ENCODE measurements at regions not wholly inside any gene's neighbourhood (a gene's known extent, or its start where the extent isn't known, plus 50 kb on each side); places are given as distances from the start of the nearest gene placed in this dataset.

DNA sequence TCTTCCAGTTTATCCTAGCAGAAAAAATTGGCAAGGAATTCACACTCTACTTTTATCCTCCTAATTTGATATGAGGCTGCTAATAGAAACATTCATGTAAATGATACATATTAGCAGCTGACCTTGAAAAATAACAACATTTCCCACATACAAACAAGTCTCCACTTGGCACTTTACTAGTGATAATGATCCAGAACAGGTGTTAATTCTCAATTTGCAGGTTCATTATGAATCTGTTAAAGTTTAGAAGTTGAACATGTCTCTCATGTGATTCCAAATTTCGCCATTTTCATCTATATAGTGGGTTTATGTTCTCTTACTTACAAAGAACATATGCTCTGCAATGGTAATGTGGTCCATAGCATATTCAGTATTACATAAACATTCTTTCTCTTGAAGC, 1396.8 kb upstream of the LRRTM3 start:
- Histone ChIP-seq H3K36me3 (ENCODE audit: control insufficient read depth, insufficient read depth, low read length) (no peaks in the 10 kb centered on the region), H3K9me3 (ENCODE audit: control insufficient read depth in 2 of 2, low read length in 2 of 2) (no peaks in the 10 kb centered on the region), H3K27me3 (ENCODE audit: control insufficient read depth, insufficient read depth, low read length) (no peaks in the 10 kb centered on the region), H3K4me3 (ENCODE audit: low read depth, low read length) (no peak overlapping the region), H3K27ac (ENCODE audit: insufficient read depth, low read length, poor library complexity, severe bottlenecking) (no peak overlapping the region), H3K4me1 (ENCODE audit: control insufficient read depth, insufficient read depth, low read length, poor library complexity, severe bottlenecking) (no peaks in the 10 kb centered on the region)
- no peak overlapping the region for H3K27ac Mint-ChIP-seq
- no peaks in the 10 kb centered on the region for H3K27me3 Mint-ChIP-seq
- H3K4me1 Mint-ChIP-seq: no peaks in the 10 kb centered on the region
- no peak overlapping the region for H3K4me3 Mint-ChIP-seq
- DNase-seq (no peak), ATAC-seq (ENCODE audit: low read depth in 2 of 2) (no peak)
- peaks cover 0 to 13% (median 3%) of the 10 kb centered on the region in 7 donors for H3K9me3 Mint-ChIP-seq
- no peaks in the 10 kb centered on the region for H3K36me3 Mint-ChIP-seq

DNA sequence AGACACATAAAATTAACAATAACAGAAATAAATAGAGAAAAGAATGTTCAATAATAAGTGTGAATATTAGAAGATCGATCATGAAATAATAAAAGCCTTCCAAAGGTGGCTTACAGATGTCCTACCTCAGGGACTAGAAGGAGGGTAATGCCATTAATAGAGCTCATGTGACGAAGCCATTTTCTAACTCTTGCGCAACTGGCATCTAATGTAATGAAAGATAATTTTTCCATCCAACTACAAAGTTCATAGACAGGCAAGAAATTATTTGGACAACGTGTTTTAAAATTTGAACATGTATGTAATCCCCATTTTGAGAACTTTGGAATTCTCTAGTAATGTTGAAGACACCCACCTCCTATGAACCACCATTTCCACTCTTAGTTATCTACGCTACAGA, 1394.3 kb upstream of the LRRTM3 start:
- Mint-ChIP-seq H3K36me3 (no peaks in the 10 kb centered on the region), H3K4me3 (no peak overlapping the region), H3K9me3 (peaks cover 0 to 5% (median 3%) of the 10 kb centered on the region in 7 donors), H3K4me1 (no peaks in the 10 kb centered on the region), H3K27ac (no peak overlapping the region), H3K27me3 (no peaks in the 10 kb centered on the region)
- Histone ChIP-seq H3K4me1 (ENCODE audit: control insufficient read depth, insufficient read depth, low read length, poor library complexity, severe bottlenecking) (no peaks in the 10 kb centered on the region), H3K36me3 (ENCODE audit: control insufficient read depth, insufficient read depth, low read length) (no peaks in the 10 kb centered on the region), H3K9me3 (ENCODE audit: control insufficient read depth in 2 of 2, low read length in 2 of 2) (no peaks in the 10 kb centered on the region), H3K4me3 (ENCODE audit: low read depth, low read length) (no peak overlapping the region), H3K27me3 (ENCODE audit: control insufficient read depth, insufficient read depth, low read length) (no peaks in the 10 kb centered on the region), H3K27ac (ENCODE audit: insufficient read depth, low read length, poor library complexity, severe bottlenecking) (no peak overlapping the region)
- DNase-seq: no peak
- no peak for ATAC-seq (ENCODE audit: low read depth in 2 of 2)

DNA sequence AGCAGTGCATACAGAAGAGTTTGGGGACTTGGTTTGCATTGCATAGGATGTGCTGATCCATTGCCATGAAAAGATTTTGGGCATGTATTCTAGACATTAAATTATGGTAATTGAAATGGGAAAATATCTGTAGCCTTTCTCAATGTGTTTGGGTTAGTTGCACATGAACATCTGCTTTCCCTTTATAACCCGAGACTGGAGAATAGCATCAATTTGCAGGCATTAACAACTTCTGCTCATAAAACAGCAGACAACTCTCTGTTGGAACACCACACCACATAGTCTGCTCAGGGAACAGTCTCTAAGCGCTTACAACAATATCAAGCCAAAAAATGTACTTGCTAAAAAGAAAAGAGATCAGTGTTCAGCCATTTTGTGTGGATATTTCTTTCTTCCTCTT, 1391.1 kb upstream of the LRRTM3 start:
- Mint-ChIP-seq H3K4me3 (no peak overlapping the region), H3K4me1 (no peaks in the 10 kb centered on the region), H3K36me3 (no peaks in the 10 kb centered on the region), H3K9me3 (peaks cover 0 to 10% (median 2%) of the 10 kb centered on the region in 7 donors), H3K27me3 (no peaks in the 10 kb centered on the region), H3K27ac (no peak overlapping the region)
- no peak overlapping the region for H3K27ac ChIP-seq (ENCODE audit: insufficient read depth, low read length, poor library complexity, severe bottlenecking)
- H3K4me3 ChIP-seq (ENCODE audit: low read depth, low read length): no peak overlapping the region
- no peaks in the 10 kb centered on the region for H3K36me3 ChIP-seq (ENCODE audit: control insufficient read depth, insufficient read depth, low read length)
- no peak for ATAC-seq (ENCODE audit: low read depth in 2 of 2)
- no peaks in the 10 kb centered on the region for H3K9me3 ChIP-seq (ENCODE audit: control insufficient read depth in 2 of 2, low read length in 2 of 2)
- no peak for DNase-seq
- H3K27me3 ChIP-seq (ENCODE audit: control insufficient read depth, insufficient read depth, low read length): no peaks in the 10 kb centered on the region
- no peaks in the 10 kb centered on the region for H3K4me1 ChIP-seq (ENCODE audit: control insufficient read depth, insufficient read depth, low read length, poor library complexity, severe bottlenecking)

DNA sequence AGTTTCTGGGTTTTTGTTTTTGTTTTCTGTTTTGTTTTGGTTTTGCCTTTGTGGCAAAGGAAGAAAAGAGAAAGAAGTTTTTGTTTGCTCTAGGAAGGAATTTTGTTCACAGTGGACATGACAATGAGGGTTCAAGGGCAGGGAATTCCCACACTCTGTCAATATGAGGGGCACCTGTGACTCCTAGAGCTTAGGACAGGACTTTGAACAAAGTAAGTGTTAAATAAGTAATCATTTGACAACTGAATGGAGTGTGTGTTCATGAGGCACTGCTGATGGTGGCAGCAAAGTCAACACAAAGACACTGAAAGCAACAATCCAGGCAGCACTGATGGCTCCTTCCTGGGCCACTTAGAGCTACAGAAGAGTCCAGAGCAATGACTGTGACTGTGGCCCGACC, 1381.1 kb upstream of the LRRTM3 start:
- no peak overlapping the region for H3K27ac Mint-ChIP-seq
- H3K27me3 Mint-ChIP-seq: no peaks in the 10 kb centered on the region
- ATAC-seq (ENCODE audit: low read depth in 2 of 2): no peak
- H3K4me1 Mint-ChIP-seq: no peaks in the 10 kb centered on the region
- Histone ChIP-seq H3K27ac (ENCODE audit: insufficient read depth, low read length, poor library complexity, severe bottlenecking) (no peak overlapping the region), H3K9me3 (ENCODE audit: control insufficient read depth in 2 of 2, low read length in 2 of 2) (no peaks in the 10 kb centered on the region), H3K27me3 (ENCODE audit: control insufficient read depth, insufficient read depth, low read length) (no peaks in the 10 kb centered on the region), H3K4me3 (ENCODE audit: low read depth, low read length) (no peak overlapping the region), H3K4me1 (ENCODE audit: control insufficient read depth, insufficient read depth, low read length, poor library complexity, severe bottlenecking) (no peaks in the 10 kb centered on the region), H3K36me3 (ENCODE audit: control insufficient read depth, insufficient read depth, low read length) (no peaks in the 10 kb centered on the region)
- H3K36me3 Mint-ChIP-seq: no peaks in the 10 kb centered on the region
- no peak overlapping the region for H3K4me3 Mint-ChIP-seq
- no peak for DNase-seq
- H3K9me3 Mint-ChIP-seq: peaks cover 0 to 21% (median 4%) of the 10 kb centered on the region in 7 donors

DNA sequence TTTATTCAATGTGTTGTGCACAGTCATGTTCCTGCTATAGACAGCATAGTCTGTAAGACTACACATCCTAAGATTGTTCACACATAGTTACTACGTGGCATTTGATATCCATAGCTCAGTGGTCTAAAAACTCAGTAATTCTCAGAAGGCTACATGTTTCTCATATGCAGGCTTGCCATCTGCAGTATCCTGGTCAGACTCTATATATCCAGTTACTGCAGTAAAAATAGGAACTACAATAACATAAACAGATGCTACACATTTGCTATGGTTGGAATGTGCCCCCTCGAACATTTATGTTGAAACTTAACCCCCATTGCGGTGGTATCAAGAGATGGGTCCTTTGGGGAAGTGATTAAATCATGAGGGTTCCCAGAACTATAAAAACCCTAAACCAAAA, 1377.8 kb upstream of the LRRTM3 start:
- no peaks in the 10 kb centered on the region for H3K4me1 Mint-ChIP-seq
- H3K27me3 Mint-ChIP-seq: no peaks in the 10 kb centered on the region
- no peaks in the 10 kb centered on the region for H3K27me3 ChIP-seq (ENCODE audit: control insufficient read depth, insufficient read depth, low read length)
- H3K27ac Mint-ChIP-seq: no peak overlapping the region
- peaks cover 0 to 9% (median 2%) of the 10 kb centered on the region in 7 donors for H3K9me3 Mint-ChIP-seq
- H3K9me3 ChIP-seq (ENCODE audit: control insufficient read depth in 2 of 2, low read length in 2 of 2): no peaks in the 10 kb centered on the region
- no peak overlapping the region for H3K27ac ChIP-seq (ENCODE audit: insufficient read depth, low read length, poor library complexity, severe bottlenecking)
- H3K36me3 ChIP-seq (ENCODE audit: control insufficient read depth, insufficient read depth, low read length): no peaks in the 10 kb centered on the region
- ATAC-seq (ENCODE audit: low read depth in 2 of 2) (no peak), DNase-seq (no peak)
- no peak overlapping the region for H3K4me3 ChIP-seq (ENCODE audit: low read depth, low read length)
- no peak overlapping the region for H3K4me3 Mint-ChIP-seq
- no peaks in the 10 kb centered on the region for H3K36me3 Mint-ChIP-seq
- no peaks in the 10 kb centered on the region for H3K4me1 ChIP-seq (ENCODE audit: control insufficient read depth, insufficient read depth, low read length, poor library complexity, severe bottlenecking)

DNA sequence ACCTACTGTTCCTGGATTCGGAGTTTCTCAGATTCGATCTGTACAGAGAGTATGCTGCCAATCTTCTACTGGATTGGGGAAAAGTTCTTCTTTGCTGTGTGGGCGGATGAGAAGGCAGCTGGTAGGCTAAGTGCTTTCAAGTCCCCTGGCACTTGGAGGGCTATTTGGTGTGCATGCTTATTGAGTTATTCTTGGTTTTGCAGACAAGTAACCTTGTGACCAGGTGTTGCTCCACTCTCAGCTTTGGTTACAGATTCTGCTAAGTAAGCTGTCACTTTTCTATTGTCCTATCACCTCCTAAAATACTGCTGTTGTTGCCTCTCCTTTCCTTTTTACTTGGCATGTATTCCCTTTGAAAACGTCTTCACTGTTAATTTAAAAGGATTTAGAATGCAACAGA, 1375.1 kb upstream of the LRRTM3 start:
- Mint-ChIP-seq H3K27ac (no peak overlapping the region), H3K4me1 (no peaks in the 10 kb centered on the region), H3K27me3 (no peaks in the 10 kb centered on the region), H3K36me3 (no peaks in the 10 kb centered on the region), H3K4me3 (no peak overlapping the region), H3K9me3 (peaks cover 0 to 3% (median 0%) of the 10 kb centered on the region in 7 donors)
- Histone ChIP-seq H3K4me1 (ENCODE audit: control insufficient read depth, insufficient read depth, low read length, poor library complexity, severe bottlenecking) (no peaks in the 10 kb centered on the region), H3K36me3 (ENCODE audit: control insufficient read depth, insufficient read depth, low read length) (no peaks in the 10 kb centered on the region), H3K27ac (ENCODE audit: insufficient read depth, low read length, poor library complexity, severe bottlenecking) (no peak overlapping the region), H3K27me3 (ENCODE audit: control insufficient read depth, insufficient read depth, low read length) (no peaks in the 10 kb centered on the region), H3K4me3 (ENCODE audit: low read depth, low read length) (no peak overlapping the region), H3K9me3 (ENCODE audit: control insufficient read depth in 2 of 2, low read length in 2 of 2) (no peaks in the 10 kb centered on the region)
- ATAC-seq (ENCODE audit: low read depth in 2 of 2) (no peak), DNase-seq (no peak)

- Mint-ChIP-seq H3K4me1 (no peaks in the 10 kb centered on the region), H3K27me3 (no peaks in the 10 kb centered on the region)
These were observed 1370.6 kb upstream of the LRRTM3 start for GRCh38 chr10:65555192-65555591.

GRCh38 chr10:65556006-65556405, 1369.8 kb upstream of the LRRTM3 start:
- no peak for ATAC-seq (ENCODE audit: low read depth in 2 of 2)
- no peaks in the 10 kb centered on the region for H3K4me1 ChIP-seq (ENCODE audit: control insufficient read depth, insufficient read depth, low read length, poor library complexity, severe bottlenecking)
- H3K9me3 Mint-ChIP-seq: peaks cover 0 to 10% (median 3%) of the 10 kb centered on the region in 7 donors
- no peaks in the 10 kb centered on the region for H3K9me3 ChIP-seq (ENCODE audit: control insufficient read depth in 2 of 2, low read length in 2 of 2)
- H3K4me3 Mint-ChIP-seq: no peak overlapping the region
- no peak for DNase-seq
- no peaks in the 10 kb centered on the region for H3K27me3 ChIP-seq (ENCODE audit: control insufficient read depth, insufficient read depth, low read length)
- no peaks in the 10 kb centered on the region for H3K36me3 ChIP-seq (ENCODE audit: control insufficient read depth, insufficient read depth, low read length)
- H3K4me1 Mint-ChIP-seq: no peaks in the 10 kb centered on the region
- no peaks in the 10 kb centered on the region for H3K27me3 Mint-ChIP-seq
- no peaks in the 10 kb centered on the region for H3K36me3 Mint-ChIP-seq
- H3K27ac Mint-ChIP-seq: peak overlapping the region in 1 of 3 donors; percentile 5
- H3K27ac ChIP-seq (ENCODE audit: insufficient read depth, low read length, poor library complexity, severe bottlenecking): no peak overlapping the region
- H3K4me3 ChIP-seq (ENCODE audit: low read depth, low read length): no peak overlapping the region

More at GRCh38 chr10:65555192-65555591, 1370.6 kb upstream of the LRRTM3 start:
- Histone ChIP-seq H3K27me3 (ENCODE audit: control insufficient read depth, insufficient read depth, low read length) (no peaks in the 10 kb centered on the region), H3K27ac (ENCODE audit: insufficient read depth, low read length, poor library complexity, severe bottlenecking) (no peak overlapping the region), H3K4me1 (ENCODE audit: control insufficient read depth, insufficient read depth, low read length, poor library complexity, severe bottlenecking) (no peaks in the 10 kb centered on the region), H3K36me3 (ENCODE audit: control insufficient read depth, insufficient read depth, low read length) (no peaks in the 10 kb centered on the region), H3K4me3 (ENCODE audit: low read depth, low read length) (no peak overlapping the region), H3K9me3 (ENCODE audit: control insufficient read depth in 2 of 2, low read length in 2 of 2) (no peaks in the 10 kb centered on the region)
- Mint-ChIP-seq H3K27ac (no peak overlapping the region), H3K4me3 (no peak overlapping the region), H3K9me3 (peaks cover 0 to 10% (median 3%) of the 10 kb centered on the region in 7 donors), H3K36me3 (no peaks in the 10 kb centered on the region)
- ATAC-seq (ENCODE audit: low read depth in 2 of 2) (no peak), DNase-seq (no peak)
